COR-L47 (cell line): ENCODE measurements at regions not wholly inside any gene's neighbourhood (a gene's known extent, or its start where the extent isn't known, plus 50 kb on each side); places are given as distances from the start of the nearest gene placed in this dataset.
A peak's percentile ranks its signal among the peaks of the same experiment; 100 is the strongest.

Experiments
- DNase-seq: peaks from one replicate; lab custom pipeline; 2025; lab: John Stamatoyannopoulos, UW

GRCh38 chr6:144578385-144579350 is 293.5 kb downstream of the UTRN start:
- no peak for DNase-seq

- no peak for DNase-seq
These were observed 294.9 kb downstream of the UTRN start for GRCh38 chr6:144580039-144580438.

- no peak for DNase-seq
These were observed 295.6 kb downstream of the UTRN start for GRCh38 chr6:144580771-144581170.

GRCh38 chr6:144581812-144582537 is 296.8 kb downstream of the UTRN start:
- DNase-seq, result no peak

GRCh38 chr6:144582939-144583613 is 297.9 kb downstream of the UTRN start:
- DNase-seq, result no peak

- DNase-seq, result no peak
These were observed 298.4 kb downstream of the UTRN start for GRCh38 chr6:144583614-144583954.

- peak; percentile 15 for DNase-seq
These were observed 300.2 kb downstream of the UTRN start for GRCh38 chr6:144585217-144585814.

GRCh38 chr6:144586986-144587385 is 301.9 kb downstream of the UTRN start:
- DNase-seq, result no peak

GRCh38 chr6:144588697-144589325 is 303.7 kb downstream of the UTRN start:
- DNase-seq, result no peak

GRCh38 chr6:144590532-144590931 is 305.4 kb downstream of the UTRN start:
- DNase-seq, result no peak

GRCh38 chr6:144593392-144593791 is 308.3 kb downstream of the UTRN start:
- DNase-seq, result no peak

GRCh38 chr6:144594585-144594984 is 309.4 kb downstream of the UTRN start:
- no peak for DNase-seq

GRCh38 chr6:144595266-144595665 is 310.1 kb downstream of the UTRN start:
- DNase-seq, result no peak

GRCh38 chr6:144597511-144597910 is 312.4 kb downstream of the UTRN start:
- no peak for DNase-seq

- no peak for DNase-seq
These were observed 314.5 kb downstream of the UTRN start for GRCh38 chr6:144599615-144600014.

- DNase-seq, result no peak
These were observed 316.1 kb downstream of the UTRN start for GRCh38 chr6:144601221-144601620.

GRCh38 chr6:144602523-144603180 is 317.5 kb downstream of the UTRN start:
- no peak for DNase-seq

- no peak for DNase-seq
These were observed 320.9 kb downstream of the UTRN start for GRCh38 chr6:144606083-144606482.

- DNase-seq, result no peak
These were observed 323.0 kb downstream of the UTRN start for GRCh38 chr6:144607998-144608735.

- DNase-seq, result no peak
These were observed 327.7 kb downstream of the UTRN start for GRCh38 chr6:144612811-144613210.
